Fibroblast of the aortic adventitia (primary cell): ENCODE measurements at regions not wholly inside any gene's neighbourhood (a gene's known extent, or its start where the extent isn't known, plus 50 kb on each side); places are given as distances from the start of the nearest gene placed in this dataset.
A peak's percentile ranks its signal among the peaks of the same experiment; 100 is the strongest.
"Not testable (repeated sequence)": the region's sequence is repeated elsewhere in the genome, so short reads cannot be mapped to it uniquely, and the experiment has no call there.

ENCODE experiments used
- DNase-seq: peaks from one replicate; pipeline ENCODE4 v3.0.0-alpha.2; 2010; ENCODE audit warnings: low read depth
- H3K4me3 ChIP-seq: 2 replicates; pipeline ENCODE4 v1.5.1; 2011; ENCODE audit warnings: low read depth, mild to moderate bottlenecking, control low read depth, low read length, moderate library complexity
- CTCF ChIP-seq: IDR thresholded peaks from 2 replicates; pipeline ENCODE4 v1.5.1; 2011; ENCODE audit warnings: mild to moderate bottlenecking, low read length, control low read depth, inconsistent platforms; ENCODE audit not compliant: insufficient read depth

GRCh38 chr11:38788561-38788960 is 2190.5 kb upstream of the RAG2 start:
- DNase-seq, result peak; percentile 1
- TF ChIP-seq CTCF, result no peak
- H3K4me3 ChIP-seq, result no peak overlapping the region

- no peak for DNase-seq
- no peak overlapping the region for H3K4me3 ChIP-seq
- no peak for TF ChIP-seq CTCF
Observed at GRCh38 chr11:38784164-38784563, 2186.1 kb upstream of the RAG2 start.

- no peak for TF ChIP-seq CTCF
- no peak overlapping the region for H3K4me3 ChIP-seq
- DNase-seq, result no peak
Observed at GRCh38 chr11:38766796-38767195, 2168.8 kb upstream of the RAG2 start.

GRCh38 chr11:38759394-38759793 is 2161.4 kb upstream of the RAG2 start:
- DNase-seq, result no peak

GRCh38 chr11:38756537-38756936 is 2158.5 kb upstream of the RAG2 start:
- H3K4me3 ChIP-seq, result no peak overlapping the region
- DNase-seq, result no peak
- no peak for TF ChIP-seq CTCF

More at GRCh38 chr11:38759394-38759793, 2161.4 kb upstream of the RAG2 start:
- no peak overlapping the region for H3K4me3 ChIP-seq
- TF ChIP-seq CTCF, result no peak

GRCh38 chr11:38751421-38751820 is 2153.4 kb upstream of the RAG2 start:
- DNase-seq, result no peak
- TF ChIP-seq CTCF, result no peak
- no peak overlapping the region for H3K4me3 ChIP-seq

GRCh38 chr11:38746516-38746915 is 2148.5 kb upstream of the RAG2 start:
- DNase-seq, H3K4me3 ChIP-seq: not testable (repeated sequence)
